Thyroid gland (tissue), 4 donors: ENCODE measurements at regions not wholly inside any gene's neighbourhood (a gene's known extent, or its start where the extent isn't known, plus 50 kb on each side); places are given as distances from the start of the nearest gene placed in this dataset.

Source experiments
- POLR2A ChIP-seq, 2 donors: fragments of 450-650 bp; IDR thresholded peaks; one replicate each; pipeline ENCODE4 v1.6.1; 2017; ENCODE audit warnings: antibody characterized with exemption in 2 of 2, mild to moderate bottlenecking in 2 of 2, moderate library complexity in 1 of 2
- TF ChIP-seq, protein P1 (sequence below), 6 experiments: fragments of 200-600 bp in 3 of 6; fragments of 450-650 bp in 3 of 6; sonication (generic) in 3 of 6; IDR thresholded peaks; one replicate each; pipeline ENCODE4 v1.5.1; 2016 to 2019; ENCODE audit warnings: antibody characterized with exemption in 6 of 6, mild to moderate bottlenecking in 2 of 6, inconsistent platforms in 1 of 6, moderate library complexity in 1 of 6

DNA sequence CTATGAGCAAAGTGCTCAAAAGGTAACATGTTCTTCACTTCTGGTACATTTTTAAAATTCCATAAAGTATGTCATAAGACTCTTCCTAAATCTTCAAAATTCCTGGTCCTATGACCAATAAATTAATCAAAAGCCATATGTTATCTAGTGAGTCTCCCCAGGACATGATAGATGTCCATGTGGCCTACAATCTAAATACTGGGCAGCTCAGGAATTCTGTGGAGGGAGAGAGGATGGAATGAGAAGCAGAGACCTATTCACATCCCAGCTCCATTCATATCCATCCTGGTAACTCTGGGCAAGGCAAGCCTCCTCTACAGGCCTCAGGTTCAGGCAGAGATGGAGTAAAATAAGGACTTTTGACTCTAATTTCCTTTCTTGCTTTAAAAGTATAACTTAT is 224.8 kb downstream of the MTERF1 start:
- TF ChIP-seq POLR2A (IDR thresholded peaks at IDR 0.05): no peak
- TF ChIP-seq, protein P1, sequence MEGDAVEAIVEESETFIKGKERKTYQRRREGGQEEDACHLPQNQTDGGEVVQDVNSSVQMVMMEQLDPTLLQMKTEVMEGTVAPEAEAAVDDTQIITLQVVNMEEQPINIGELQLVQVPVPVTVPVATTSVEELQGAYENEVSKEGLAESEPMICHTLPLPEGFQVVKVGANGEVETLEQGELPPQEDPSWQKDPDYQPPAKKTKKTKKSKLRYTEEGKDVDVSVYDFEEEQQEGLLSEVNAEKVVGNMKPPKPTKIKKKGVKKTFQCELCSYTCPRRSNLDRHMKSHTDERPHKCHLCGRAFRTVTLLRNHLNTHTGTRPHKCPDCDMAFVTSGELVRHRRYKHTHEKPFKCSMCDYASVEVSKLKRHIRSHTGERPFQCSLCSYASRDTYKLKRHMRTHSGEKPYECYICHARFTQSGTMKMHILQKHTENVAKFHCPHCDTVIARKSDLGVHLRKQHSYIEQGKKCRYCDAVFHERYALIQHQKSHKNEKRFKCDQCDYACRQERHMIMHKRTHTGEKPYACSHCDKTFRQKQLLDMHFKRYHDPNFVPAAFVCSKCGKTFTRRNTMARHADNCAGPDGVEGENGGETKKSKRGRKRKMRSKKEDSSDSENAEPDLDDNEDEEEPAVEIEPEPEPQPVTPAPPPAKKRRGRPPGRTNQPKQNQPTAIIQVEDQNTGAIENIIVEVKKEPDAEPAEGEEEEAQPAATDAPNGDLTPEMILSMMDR (IDR thresholded peaks at IDR 0.05): no peak
